Naive thymus-derived CD4-positive, alpha-beta T cell (primary cell): ENCODE measurements at regions not wholly inside any gene's neighbourhood (a gene's known extent, or its start where the extent isn't known, plus 50 kb on each side); places are given as distances from the start of the nearest gene placed in this dataset.

Experiments
- ATAC-seq: fragments of 150-1000 bp; cut with Tn5 transposase; 2 replicates; pipeline ENCODE4 v1.10.0; 2021; ENCODE audit warnings: mild to moderate bottlenecking, moderate library complexity
- CTCF ChIA-PET: fragments of 350-600 bp; sonication (Branson Sonifier 250); formaldehyde crosslinking; loops from one replicate; lab custom pipeline; 2021; ENCODE audit warnings: antibody characterized with exemption; lab: Charles Lee
- POLR2A ChIA-PET: fragments of 350-600 bp; sonication (Branson Sonifier 250); formaldehyde crosslinking; loops from one replicate; lab custom pipeline; 2021; ENCODE audit warnings: antibody characterized with exemption, inconsistent platforms; lab: Charles Lee
- DNase-seq, 9 donors: peaks; one replicate each; pipeline versions ENCODE4 v3.0.0 to v3.0.0-alpha.2; 2020 to 2022; ENCODE audit warnings: mixed read lengths in 1 of 9
- H3K27ac ChIP-seq: one replicate; pipeline ENCODE4 v1.7.0; 2013; ENCODE audit warnings: mild to moderate bottlenecking, low read depth, low read length, moderate library complexity
- H3K27me3 ChIP-seq, 2 donors: one replicate each; pipeline ENCODE4 v1.7.0; 2013; ENCODE audit warnings: low read length in 2 of 2, mild to moderate bottlenecking in 2 of 2, moderate library complexity in 2 of 2; ENCODE audit not compliant: control insufficient read depth in 2 of 2, insufficient read depth in 2 of 2
- H3K36me3 ChIP-seq, 3 experiments: 1 replicate in 2 of 3; 2 replicates in 1 of 3; pipeline ENCODE4 v1.7.0; 2013; ENCODE audit warnings: low read length in 3 of 3, mild to moderate bottlenecking in 3 of 3, moderate library complexity in 1 of 3; ENCODE audit not compliant: insufficient read depth in 3 of 3, control insufficient read depth in 2 of 3
- H3K4me1 ChIP-seq, 2 donors: one replicate each; pipeline ENCODE4 v1.7.0; 2013; ENCODE audit warnings: low read length in 2 of 2, mild to moderate bottlenecking in 2 of 2, moderate library complexity in 1 of 2; ENCODE audit not compliant: control insufficient read depth in 2 of 2, insufficient read depth in 2 of 2
- H3K4me3 ChIP-seq: 2 replicates; pipeline ENCODE4 v1.7.0; 2013; ENCODE audit warnings: mild to moderate bottlenecking, low read length
- H3K9me3 ChIP-seq, 3 experiments: 1 replicate in 2 of 3; 2 replicates in 1 of 3; pipeline ENCODE4 v1.7.0; 2013; ENCODE audit warnings: low read length in 3 of 3; ENCODE audit not compliant: control insufficient read depth in 2 of 3
- H3K27ac Mint-ChIP-seq, 9 donors: one replicate each; pipeline ENCODE4 v1.8.0; 2020 to 2022; ENCODE audit warnings: mixed read lengths in 9 of 9, mild to moderate bottlenecking in 8 of 9, moderate library complexity in 5 of 9, inconsistent platforms in 2 of 9
- H3K27me3 Mint-ChIP-seq, 5 donors: one replicate each; pipeline ENCODE4 v1.8.0; 2021 to 2022; ENCODE audit warnings: mixed read lengths in 5 of 5, mild to moderate bottlenecking in 1 of 5
- H3K36me3 Mint-ChIP-seq, 5 donors: one replicate each; pipeline ENCODE4 v1.8.0; 2020 to 2022; ENCODE audit warnings: mixed read lengths in 5 of 5, mild to moderate bottlenecking in 3 of 5, inconsistent platforms in 1 of 5
- H3K4me1 Mint-ChIP-seq, 7 donors: one replicate each; pipeline ENCODE4 v1.8.0; 2020 to 2022; ENCODE audit warnings: mixed read lengths in 7 of 7, mild to moderate bottlenecking in 3 of 7, inconsistent platforms in 1 of 7
- H3K4me3 Mint-ChIP-seq, 10 donors: one replicate each; pipeline ENCODE4 v1.8.0; 2020 to 2022; ENCODE audit warnings: mild to moderate bottlenecking in 10 of 10, mixed read lengths in 10 of 10, moderate library complexity in 6 of 10, inconsistent platforms in 2 of 10
- H3K9me3 Mint-ChIP-seq, 11 donors: one replicate each; pipeline ENCODE4 v1.8.0; 2020 to 2022; ENCODE audit warnings: mixed read lengths in 11 of 11, mild to moderate bottlenecking in 4 of 11, inconsistent platforms in 1 of 11, moderate library complexity in 1 of 11
- intact Hi-C, 2 donors: fragments of 100-400 bp; cut with micrococcal nuclease; formaldehyde crosslinking; loops; one replicate each; pipeline ENCODE4 v1.15.1; 2023

GRCh38 chr2:20559277-20559676 lies 91.6 kb downstream of the HS1BP3 start:
- Histone ChIP-seq H3K27ac (no peak overlapping the region), H3K9me3 (no peaks in the 10 kb centered on the region), H3K36me3 (no peaks in the 10 kb centered on the region), H3K27me3 (no peaks in the 10 kb centered on the region), H3K4me1 (no peaks in the 10 kb centered on the region), H3K4me3 (no peak overlapping the region)
- Mint-ChIP-seq H3K27me3 (peaks cover 0 to 23% (median 0%) of the 10 kb centered on the region in 5 donors), H3K4me1 (no peaks in the 10 kb centered on the region), H3K4me3 (no peak overlapping the region), H3K9me3 (no peaks in the 10 kb centered on the region), H3K27ac (no peak overlapping the region), H3K36me3 (no peaks in the 10 kb centered on the region)
- no peak for ATAC-seq
- intact Hi-C loops = no loop called here
- DNase-seq = no peak
- POLR2A ChIA-PET = no interaction called here
- CTCF ChIA-PET = no interaction called here

GRCh38 chr2:20560011-20560410 lies 90.9 kb downstream of the HS1BP3 start:
- CTCF ChIA-PET = no interaction called here
- intact Hi-C loops = no loop called here

GRCh38 chr2:20560891-20561636 lies 89.8 kb downstream of the HS1BP3 start:
- Histone ChIP-seq H3K4me1 (no peaks in the 10 kb centered on the region), H3K27me3 (no peaks in the 10 kb centered on the region), H3K27ac (no peak overlapping the region), H3K36me3 (no peaks in the 10 kb centered on the region), H3K9me3 (no peaks in the 10 kb centered on the region), H3K4me3 (no peak overlapping the region)
- ATAC-seq (no peak), DNase-seq (no peak)
- Mint-ChIP-seq H3K27ac (no peak overlapping the region), H3K27me3 (peaks cover 0 to 27% (median 0%) of the 10 kb centered on the region in 5 donors), H3K4me3 (no peak overlapping the region), H3K9me3 (peaks cover 0 to 1% (median 0%) of the 10 kb centered on the region in 11 donors), H3K36me3 (no peaks in the 10 kb centered on the region), H3K4me1 (no peaks in the 10 kb centered on the region)
- ChIA-PET POLR2A (no interaction called here), CTCF (no interaction called here)
- intact Hi-C loops = no loop called here

More at GRCh38 chr2:20560011-20560410, 90.9 kb downstream of the HS1BP3 start:
- H3K4me3 Mint-ChIP-seq = no peak overlapping the region
- H3K27ac Mint-ChIP-seq = no peak overlapping the region
- DNase-seq (no peak), ATAC-seq (no peak)
- H3K4me1 Mint-ChIP-seq = no peaks in the 10 kb centered on the region
- no peaks in the 10 kb centered on the region for H3K36me3 Mint-ChIP-seq
- H3K9me3 ChIP-seq = no peaks in the 10 kb centered on the region
- H3K9me3 Mint-ChIP-seq = no peaks in the 10 kb centered on the region
- no peaks in the 10 kb centered on the region for H3K36me3 ChIP-seq
- H3K27me3 Mint-ChIP-seq = peaks cover 0 to 23% (median 0%) of the 10 kb centered on the region in 5 donors
- no peaks in the 10 kb centered on the region for H3K27me3 ChIP-seq
- no peak overlapping the region for H3K27ac ChIP-seq
- no peak overlapping the region for H3K4me3 ChIP-seq
- POLR2A ChIA-PET = no interaction called here
- H3K4me1 ChIP-seq = no peaks in the 10 kb centered on the region

GRCh38 chr2:20561637-20562454 lies 89.1 kb downstream of the HS1BP3 start:
- Mint-ChIP-seq H3K27ac (no peak overlapping the region), H3K36me3 (no peaks in the 10 kb centered on the region), H3K4me1 (no peaks in the 10 kb centered on the region), H3K9me3 (peaks cover 0 to 1% (median 0%) of the 10 kb centered on the region in 11 donors), H3K27me3 (peaks cover 0 to 27% (median 0%) of the 10 kb centered on the region in 5 donors), H3K4me3 (no peak overlapping the region)
- H3K36me3 ChIP-seq = no peaks in the 10 kb centered on the region
- H3K27me3 ChIP-seq = no peaks in the 10 kb centered on the region
- DNase-seq = no peak
- intact Hi-C loops = no loop called here
- no peak overlapping the region for H3K4me3 ChIP-seq
- no peak for ATAC-seq
- no peak overlapping the region for H3K27ac ChIP-seq
- no peaks in the 10 kb centered on the region for H3K9me3 ChIP-seq
- H3K4me1 ChIP-seq = no peaks in the 10 kb centered on the region
- CTCF ChIA-PET = interaction anchor here (0.7 kb wide), 1 partner anchor 82 kb away, joined by 3 read pairs; no protein-coding TSS in a partner anchor
- POLR2A ChIA-PET = interaction anchor here (0.6 kb wide), 1 partner anchor 1100 kb away, joined by 3 read pairs; no protein-coding TSS in a partner anchor

GRCh38 chr2:20562540-20563225 lies 88.2 kb downstream of the HS1BP3 start:
- Histone ChIP-seq H3K4me1 (no peaks in the 10 kb centered on the region), H3K27ac (no peak overlapping the region), H3K27me3 (no peaks in the 10 kb centered on the region), H3K36me3 (no peaks in the 10 kb centered on the region), H3K4me3 (no peak overlapping the region), H3K9me3 (no peaks in the 10 kb centered on the region)
- ATAC-seq = no peak
- no peaks in the 10 kb centered on the region for H3K4me1 Mint-ChIP-seq
- ChIA-PET POLR2A (interaction anchor here (0.6 kb wide), 1 partner anchor 1101 kb away, joined by 3 read pairs; no protein-coding TSS in a partner anchor), CTCF (interaction anchor here (0.7 kb wide), 1 partner anchor 81 kb away, joined by 3 read pairs; no protein-coding TSS in a partner anchor)
- no peak overlapping the region for H3K4me3 Mint-ChIP-seq
- no peak for DNase-seq
- peaks cover 0 to 1% (median 0%) of the 10 kb centered on the region in 11 donors for H3K9me3 Mint-ChIP-seq
- no peak overlapping the region for H3K27ac Mint-ChIP-seq
- H3K36me3 Mint-ChIP-seq = no peaks in the 10 kb centered on the region
- peaks cover 0 to 24% (median 0%) of the 10 kb centered on the region in 5 donors for H3K27me3 Mint-ChIP-seq
- intact Hi-C loops = no loop called here

- H3K4me1 Mint-ChIP-seq = no peaks in the 10 kb centered on the region
- H3K4me3 ChIP-seq = no peak overlapping the region
- peaks cover 0 to 1% (median 0%) of the 10 kb centered on the region in 11 donors for H3K9me3 Mint-ChIP-seq
- ChIA-PET POLR2A (no interaction called here), CTCF (no interaction called here)
- H3K9me3 ChIP-seq = no peaks in the 10 kb centered on the region
- ATAC-seq (no peak), DNase-seq (no peak)
- no peak overlapping the region for H3K27ac Mint-ChIP-seq
- H3K27me3 ChIP-seq = no peaks in the 10 kb centered on the region
- H3K36me3 ChIP-seq = no peaks in the 10 kb centered on the region
- H3K4me1 ChIP-seq = no peaks in the 10 kb centered on the region
- intact Hi-C loops = no loop called here
- H3K4me3 Mint-ChIP-seq = no peak overlapping the region
- peaks cover 0 to 20% (median 0%) of the 10 kb centered on the region in 5 donors for H3K27me3 Mint-ChIP-seq
- no peaks in the 10 kb centered on the region for H3K36me3 Mint-ChIP-seq
- no peak overlapping the region for H3K27ac ChIP-seq
Observed at GRCh38 chr2:20563251-20563650, 87.6 kb downstream of the HS1BP3 start.
